Smooth muscle cell (in vitro differentiated cells): ENCODE measurements at regions not wholly inside any gene's neighbourhood (a gene's known extent, or its start where the extent isn't known, plus 50 kb on each side); places are given as distances from the start of the nearest gene placed in this dataset.
"Not testable (repeated sequence)": the region's sequence is repeated elsewhere in the genome, so short reads cannot be mapped to it uniquely, and the experiment has no call there.

Experiments
- DNase-seq: peaks from one replicate; lab custom pipeline; 2025; ENCODE audit not compliant: unreplicated experiment; lab: John Stamatoyannopoulos, UW
- H2AFZ ChIP-seq: fragments of 200-600 bp; sonication (generic); 2 replicates; pipeline ENCODE4 v1.6.0; 2016; ENCODE audit warnings: antibody characterized with exemption, low read depth, mild to moderate bottlenecking
- H3F3A ChIP-seq: fragments of 200-600 bp; sonication (generic); 2 replicates; pipeline ENCODE4 v1.6.0; 2017; ENCODE audit warnings: antibody characterized with exemption, low read depth
- H3K27ac ChIP-seq: fragments of 200-600 bp; sonication (generic); 2 replicates; pipeline ENCODE4 v1.5.1; 2016; ENCODE audit warnings: low read depth, mild to moderate bottlenecking
- H3K27me3 ChIP-seq: fragments of 200-600 bp; sonication (generic); 2 replicates; pipeline ENCODE4 v1.6.1; 2016; ENCODE audit warnings: low read depth, mild to moderate bottlenecking
- H3K36me3 ChIP-seq: fragments of 200-600 bp; sonication (generic); 2 replicates; pipeline ENCODE4 v1.5.1; 2016; ENCODE audit warnings: low read depth
- H3K4me1 ChIP-seq: fragments of 200-600 bp; sonication (generic); 2 replicates; pipeline ENCODE4 v1.5.1; 2016; ENCODE audit warnings: low read depth
- H3K4me2 ChIP-seq: fragments of 200-600 bp; sonication (generic); 2 replicates; pipeline ENCODE4 v1.6.0; 2016; ENCODE audit warnings: mild to moderate bottlenecking
- H3K4me3 ChIP-seq: fragments of 200-600 bp; sonication (generic); 2 replicates; pipeline ENCODE4 v1.5.1; 2016; ENCODE audit warnings: mild to moderate bottlenecking
- H3K79me2 ChIP-seq: fragments of 200-600 bp; sonication (generic); 2 replicates; pipeline ENCODE4 v1.6.0; 2016; ENCODE audit warnings: low read depth, mild to moderate bottlenecking
- H3K9ac ChIP-seq: fragments of 200-600 bp; sonication (generic); 2 replicates; pipeline ENCODE4 v1.6.0; 2016; ENCODE audit warnings: low read depth
- H3K9me3 ChIP-seq: fragments of 200-600 bp; sonication (generic); replicated peaks from 2 replicates; pipeline ENCODE4 v1.5.1; 2016; ENCODE audit warnings: low read depth
- H4K20me1 ChIP-seq: fragments of 200-600 bp; sonication (generic); 2 replicates; pipeline ENCODE4 v1.6.0; 2016; ENCODE audit warnings: low read depth
- WGBS: methylation state at CpG from one replicate; pipeline ENCODE4 v1.1.7; 2016; ENCODE audit warnings: low lambda C conversion rate; 5-methylcytosine and 5-hydroxymethylcytosine counted together
- TF ChIP-seq, protein P1 (sequence below): fragments of 200-600 bp; sonication (generic); IDR thresholded peaks from 2 replicates; pipeline ENCODE4 v1.5.1; 2017; ENCODE audit warnings: borderline replicate concordance, mild to moderate bottlenecking, antibody characterized with exemption; ENCODE audit not compliant: insufficient read depth, poor library complexity, severe bottlenecking

DNA sequence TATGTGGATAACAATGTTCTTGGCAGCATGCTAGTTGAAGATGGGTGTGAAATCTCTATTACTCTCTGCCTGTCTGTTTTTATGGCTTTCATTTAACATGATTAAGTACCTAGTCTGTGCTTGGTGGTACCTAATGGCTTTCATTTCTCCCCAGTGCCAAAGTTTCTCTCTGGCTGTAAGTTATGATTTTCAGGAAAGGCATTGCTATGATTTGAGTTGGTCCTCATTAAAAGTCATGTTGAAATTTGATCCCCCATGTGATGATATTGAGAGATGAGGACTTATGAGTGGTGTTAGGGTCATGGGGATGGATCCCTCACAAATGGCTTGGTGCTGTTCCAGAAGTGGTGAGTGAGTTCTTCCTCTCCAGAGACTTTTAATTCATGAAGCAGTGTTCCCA lies 162.4 kb upstream of the IL15 start:
- no peaks in the 10 kb centered on the region for H3K79me2 ChIP-seq
- no peak overlapping the region for H3K4me3 ChIP-seq
- H4K20me1 ChIP-seq = no peaks in the 10 kb centered on the region
- H2AFZ ChIP-seq = no peak overlapping the region
- H3K27me3 ChIP-seq = no peaks in the 10 kb centered on the region
- H3K9me3 ChIP-seq = no peaks in the 10 kb centered on the region
- H3K4me2 ChIP-seq = no peak overlapping the region
- no peaks in the 10 kb centered on the region for H3K36me3 ChIP-seq
- H3F3A ChIP-seq = no peaks in the 10 kb centered on the region
- no peak overlapping the region for H3K27ac ChIP-seq
- H3K4me1 ChIP-seq = no peaks in the 10 kb centered on the region
- TF ChIP-seq, protein P1, sequence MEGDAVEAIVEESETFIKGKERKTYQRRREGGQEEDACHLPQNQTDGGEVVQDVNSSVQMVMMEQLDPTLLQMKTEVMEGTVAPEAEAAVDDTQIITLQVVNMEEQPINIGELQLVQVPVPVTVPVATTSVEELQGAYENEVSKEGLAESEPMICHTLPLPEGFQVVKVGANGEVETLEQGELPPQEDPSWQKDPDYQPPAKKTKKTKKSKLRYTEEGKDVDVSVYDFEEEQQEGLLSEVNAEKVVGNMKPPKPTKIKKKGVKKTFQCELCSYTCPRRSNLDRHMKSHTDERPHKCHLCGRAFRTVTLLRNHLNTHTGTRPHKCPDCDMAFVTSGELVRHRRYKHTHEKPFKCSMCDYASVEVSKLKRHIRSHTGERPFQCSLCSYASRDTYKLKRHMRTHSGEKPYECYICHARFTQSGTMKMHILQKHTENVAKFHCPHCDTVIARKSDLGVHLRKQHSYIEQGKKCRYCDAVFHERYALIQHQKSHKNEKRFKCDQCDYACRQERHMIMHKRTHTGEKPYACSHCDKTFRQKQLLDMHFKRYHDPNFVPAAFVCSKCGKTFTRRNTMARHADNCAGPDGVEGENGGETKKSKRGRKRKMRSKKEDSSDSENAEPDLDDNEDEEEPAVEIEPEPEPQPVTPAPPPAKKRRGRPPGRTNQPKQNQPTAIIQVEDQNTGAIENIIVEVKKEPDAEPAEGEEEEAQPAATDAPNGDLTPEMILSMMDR = no peak
- no peak overlapping the region for H3K9ac ChIP-seq
- DNase-seq = no peak

DNA sequence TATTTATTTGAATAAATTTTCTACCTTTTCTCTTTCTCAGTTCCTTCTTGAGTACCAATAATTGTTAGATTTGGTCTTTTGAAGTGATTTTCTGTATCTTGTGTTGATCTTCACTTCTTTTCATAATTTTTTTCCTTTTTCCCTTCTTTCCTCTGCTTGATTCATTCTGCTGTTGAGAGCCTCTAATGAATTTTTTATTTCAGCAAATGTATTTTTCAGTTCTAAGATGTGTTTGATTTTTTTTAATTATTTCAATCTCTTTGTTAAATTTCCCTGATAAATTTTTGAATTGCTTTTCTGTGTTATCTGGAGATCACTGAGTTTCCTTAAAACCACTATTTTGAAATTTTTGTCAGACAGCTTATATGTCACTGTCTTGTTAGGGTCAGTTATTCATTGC lies 155.4 kb upstream of the IL15 start:
- Histone ChIP-seq H3K27me3 (no peaks in the 10 kb centered on the region), H3K79me2 (no peaks in the 10 kb centered on the region), H3K4me2 (no peak overlapping the region), H3K4me3 (no peak overlapping the region), H4K20me1 (no peaks in the 10 kb centered on the region), H3K36me3 (no peaks in the 10 kb centered on the region), H3F3A (no peaks in the 10 kb centered on the region), H3K27ac (no peak overlapping the region), H3K4me1 (no peaks in the 10 kb centered on the region), H3K9ac (no peak overlapping the region), H2AFZ (no peak overlapping the region), H3K9me3 (peaks cover 9% of the 10 kb centered on the region)
- no peak for DNase-seq
- TF ChIP-seq, protein P1 = no peak

GRCh38 chr4:141484298-141484697 lies 152.1 kb upstream of the IL15 start:
- H3K4me1 ChIP-seq, DNase-seq, H3K9ac ChIP-seq, H3K36me3 ChIP-seq, H3F3A ChIP-seq, H3K27ac ChIP-seq, H3K4me3 ChIP-seq, H3K27me3 ChIP-seq, H4K20me1 ChIP-seq, H3K79me2 ChIP-seq, H3K4me2 ChIP-seq, H3K9me3 ChIP-seq, H2AFZ ChIP-seq: not testable (repeated sequence)
- 94% methylated on average over 12 of the region's 12 CpGs for WGBS

DNA sequence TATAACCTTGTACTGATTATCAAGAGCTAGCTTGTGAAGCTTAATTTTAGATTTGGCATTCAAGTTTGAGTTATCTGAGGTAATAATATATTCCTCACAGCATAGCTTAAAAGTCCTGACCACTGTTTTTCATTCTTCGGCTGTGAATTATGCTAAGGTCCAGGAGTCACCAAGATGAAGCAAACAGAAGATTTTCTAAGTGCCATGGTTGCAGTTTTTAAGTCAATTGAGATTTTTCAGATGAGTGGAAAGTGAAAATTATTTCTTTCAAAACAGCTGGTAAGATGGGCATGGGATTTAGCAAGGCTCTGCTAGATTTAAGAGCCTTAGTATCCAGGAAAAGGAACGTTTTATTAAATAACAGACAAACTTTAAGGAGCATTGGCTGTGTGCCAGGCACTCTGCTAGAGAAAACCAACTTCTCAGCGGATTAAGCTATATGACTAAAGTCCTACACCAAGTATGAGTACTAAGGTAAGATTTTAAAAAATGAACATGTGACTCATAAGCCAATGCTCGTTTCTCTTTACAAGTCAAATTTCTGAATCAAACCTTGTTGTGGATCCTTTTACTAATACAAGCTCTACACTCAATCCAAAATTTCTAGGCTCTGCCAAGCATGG lies 149.9 kb upstream of the IL15 start:
- no peaks in the 10 kb centered on the region for H3K9me3 ChIP-seq
- H3K79me2 ChIP-seq = no peaks in the 10 kb centered on the region
- TF ChIP-seq, protein P1 = no peak
- no peak for DNase-seq
- whole genome bisulfite sequencing = 24% methylated on average over 4 of the region's 4 CpGs
- H3K4me1 ChIP-seq = no peaks in the 10 kb centered on the region
- H2AFZ ChIP-seq = no peak overlapping the region
- H3K4me2 ChIP-seq = peak overlapping the region; percentile 48
- no peaks in the 10 kb centered on the region for H4K20me1 ChIP-seq
- no peaks in the 10 kb centered on the region for H3F3A ChIP-seq
- peak overlapping the region; percentile 72 for H3K27ac ChIP-seq
- no peak overlapping the region for H3K9ac ChIP-seq
- H3K36me3 ChIP-seq = no peaks in the 10 kb centered on the region
- no peak overlapping the region for H3K4me3 ChIP-seq
- H3K27me3 ChIP-seq = no peaks in the 10 kb centered on the region
